H9 (cell line): ENCODE measurements at regions not wholly inside any gene's neighbourhood (a gene's known extent, or its start where the extent isn't known, plus 50 kb on each side); places are given as distances from the start of the nearest gene placed in this dataset.

ENCODE experiments used
- DNase-seq: peaks from one replicate; pipeline ENCODE4 v3.0.0-alpha.2; 2017
- H2AFZ ChIP-seq: one replicate; pipeline ENCODE4 v1.6.1; 2013; ENCODE audit warnings: mild to moderate bottlenecking, low read length, control low read depth, moderate library complexity
- H2AK5ac ChIP-seq: 2 replicates; pipeline ENCODE4 v1.6.1; 2013; ENCODE audit warnings: low read length, control low read depth, mixed read lengths; ENCODE audit not compliant: insufficient read length
- H2BK120ac ChIP-seq: one replicate; pipeline ENCODE4 v1.6.1; 2013; ENCODE audit warnings: low read depth, mild to moderate bottlenecking, low read length, control low read depth, inconsistent platforms; ENCODE audit not compliant: poor library complexity, severe bottlenecking
- H2BK12ac ChIP-seq: 2 replicates; pipeline ENCODE4 v1.6.1; 2013; ENCODE audit warnings: low read length, control low read depth, mixed read lengths, low read depth; ENCODE audit not compliant: insufficient read length
- H2BK15ac ChIP-seq: 2 replicates; pipeline ENCODE4 v1.6.1; 2013; ENCODE audit warnings: low read depth, low read length, control low read depth
- H2BK20ac ChIP-seq: one replicate; pipeline ENCODE4 v1.6.1; 2013; ENCODE audit warnings: low read depth, mild to moderate bottlenecking, low read length, control low read depth, inconsistent platforms; ENCODE audit not compliant: poor library complexity, severe bottlenecking
- H2BK5ac ChIP-seq: 2 replicates; pipeline ENCODE4 v1.6.1; 2013; ENCODE audit warnings: low read length, control low read depth, mixed read lengths; ENCODE audit not compliant: insufficient read length
- H3K14ac ChIP-seq: 2 replicates; pipeline ENCODE4 v1.6.1; 2013; ENCODE audit warnings: low read length, control low read depth; ENCODE audit not compliant: insufficient read depth
- H3K18ac ChIP-seq: 2 replicates; pipeline ENCODE4 v1.6.1; 2013; ENCODE audit warnings: low read depth, mild to moderate bottlenecking, mixed read lengths, low read length, control low read depth; ENCODE audit not compliant: insufficient read length
- H3K23ac ChIP-seq: 2 replicates; pipeline ENCODE4 v1.6.1; 2013; ENCODE audit warnings: low read length, control low read depth, mixed read lengths, low read depth; ENCODE audit not compliant: insufficient read length
- H3K23me2 ChIP-seq: 2 replicates; pipeline ENCODE4 v1.6.1; 2013; ENCODE audit warnings: low read depth, mild to moderate bottlenecking, mixed read lengths, low read length, control low read depth; ENCODE audit not compliant: insufficient read length, poor library complexity, severe bottlenecking
- H3K27ac ChIP-seq: 2 replicates; pipeline ENCODE4 v1.5.1; 2013; ENCODE audit warnings: low read length, control low read depth, mixed read lengths, low read depth; ENCODE audit not compliant: insufficient read length
- H3K27me3 ChIP-seq: 2 replicates; pipeline ENCODE4 v1.6.1; 2013; ENCODE audit warnings: low read length, control low read depth, inconsistent platforms; ENCODE audit not compliant: insufficient read depth
- H3K4ac ChIP-seq: 2 replicates; pipeline ENCODE4 v1.6.1; 2013; ENCODE audit warnings: low read depth, mild to moderate bottlenecking, control low read depth, inconsistent platforms, low read length, moderate library complexity
- H3K4me1 ChIP-seq: 2 replicates; pipeline ENCODE4 v1.6.1; 2013; ENCODE audit warnings: low read length, control low read depth, inconsistent platforms; ENCODE audit not compliant: insufficient read depth
- H3K4me2 ChIP-seq: 2 replicates; pipeline ENCODE4 v1.6.1; 2013; ENCODE audit warnings: low read length, control low read depth, mixed read lengths; ENCODE audit not compliant: insufficient read length, insufficient read depth
- H3K56ac ChIP-seq: 2 replicates; pipeline ENCODE4 v1.6.1; 2013; ENCODE audit warnings: low read depth, mild to moderate bottlenecking, mixed read lengths, low read length, control low read depth; ENCODE audit not compliant: insufficient read length
- H3K79me1 ChIP-seq: 2 replicates; pipeline ENCODE4 v1.6.1; 2013; ENCODE audit warnings: low read depth, mild to moderate bottlenecking, moderate library complexity, low read length, control low read depth, inconsistent platforms; ENCODE audit not compliant: insufficient read depth, poor library complexity, severe bottlenecking
- H3K79me2 ChIP-seq: 2 replicates; pipeline ENCODE4 v1.6.1; 2013; ENCODE audit warnings: low read length, control low read depth, inconsistent platforms; ENCODE audit not compliant: insufficient read depth
- H3K9ac ChIP-seq: 2 replicates; pipeline ENCODE4 v1.6.1; 2013; ENCODE audit warnings: low read length, control low read depth, mixed read lengths; ENCODE audit not compliant: insufficient read length; ENCODE audit errors: extremely low read depth
- H3K9me3 ChIP-seq: one replicate; pipeline ENCODE4 v1.6.1; 2013; ENCODE audit warnings: low read depth, low read length, inconsistent platforms; ENCODE audit not compliant: control insufficient read depth
- H3T11ph ChIP-seq: one replicate; pipeline ENCODE4 v1.6.1; 2013; ENCODE audit warnings: mild to moderate bottlenecking, low read length, control low read depth, inconsistent platforms
- H4K20me1 ChIP-seq: one replicate; pipeline ENCODE4 v1.6.1; 2013; ENCODE audit not compliant: control insufficient read depth, insufficient read length, insufficient read depth
- H4K5ac ChIP-seq: 2 replicates; pipeline ENCODE4 v1.6.1; 2013; ENCODE audit warnings: low read depth, mild to moderate bottlenecking, mixed read lengths, low read length, control low read depth; ENCODE audit not compliant: insufficient read length
- H4K8ac ChIP-seq: replicated peaks from 2 replicates; pipeline ENCODE4 v1.6.1; 2013; ENCODE audit warnings: low read length, control low read depth, mixed read lengths, low read depth; ENCODE audit not compliant: insufficient read length
- H4K91ac ChIP-seq: 2 replicates; pipeline ENCODE4 v1.6.1; 2013; ENCODE audit warnings: low read depth, mild to moderate bottlenecking, moderate library complexity, mixed read lengths, low read length, control low read depth; ENCODE audit not compliant: insufficient read length
- H3K27ac Mint-ChIP-seq, 3 experiments: 2 replicates in 2 of 3; 3 replicates in 1 of 3; pipeline ENCODE4 v1.8.0; 2020 to 2021; ENCODE audit warnings: mixed read lengths in 3 of 3, mild to moderate bottlenecking in 1 of 3, moderate library complexity in 1 of 3
- H3K27me3 Mint-ChIP-seq: 2 replicates; pipeline ENCODE4 v1.8.0; 2021; ENCODE audit warnings: low read depth, mild to moderate bottlenecking, moderate library complexity, mixed read lengths
- H3K36me3 Mint-ChIP-seq, 3 experiments: 2 replicates in 2 of 3; 3 replicates in 1 of 3; pipeline ENCODE4 v1.8.0; 2020 to 2021; ENCODE audit warnings: low read depth in 3 of 3, mixed read lengths in 3 of 3; ENCODE audit not compliant: insufficient read depth in 1 of 3
- H3K4me1 Mint-ChIP-seq, 2 experiments: 2 replicates each; pipeline ENCODE4 v1.8.0; 2020; ENCODE audit warnings: mixed read lengths in 2 of 2
- H3K4me3 Mint-ChIP-seq, 2 experiments: 2 replicates in 1 of 2; 3 replicates in 1 of 2; pipeline ENCODE4 v1.8.0; 2020 to 2021; ENCODE audit warnings: mild to moderate bottlenecking in 2 of 2, mixed read lengths in 2 of 2, moderate library complexity in 1 of 2
- H3K9me3 Mint-ChIP-seq, 2 experiments: 2 replicates in 1 of 2; 3 replicates in 1 of 2; pipeline ENCODE4 v1.8.0; 2020; ENCODE audit warnings: mild to moderate bottlenecking in 2 of 2, mixed read lengths in 2 of 2, moderate library complexity in 1 of 2
- WGBS: extraction: QIAGEN DNeasy Blood & Tissue Kit; methylation state at CpG from one replicate; pipeline ENCODE4 v1.1.7; 2013; ENCODE audit warnings: missing lambda C conversion rate, low lambda C conversion rate, mixed read lengths; ENCODE audit not compliant: insufficient read length; ENCODE audit errors: extremely low coverage; 5-methylcytosine and 5-hydroxymethylcytosine counted together
- TF ChIP-seq, protein P1 (sequence below): fragments of 200-600 bp; sonication (generic); conservative IDR thresholded peaks from 3 replicates; pipeline ENCODE4 v1.8.0; 2021; ENCODE audit warnings: antibody characterized with exemption, mild to moderate bottlenecking

DNA sequence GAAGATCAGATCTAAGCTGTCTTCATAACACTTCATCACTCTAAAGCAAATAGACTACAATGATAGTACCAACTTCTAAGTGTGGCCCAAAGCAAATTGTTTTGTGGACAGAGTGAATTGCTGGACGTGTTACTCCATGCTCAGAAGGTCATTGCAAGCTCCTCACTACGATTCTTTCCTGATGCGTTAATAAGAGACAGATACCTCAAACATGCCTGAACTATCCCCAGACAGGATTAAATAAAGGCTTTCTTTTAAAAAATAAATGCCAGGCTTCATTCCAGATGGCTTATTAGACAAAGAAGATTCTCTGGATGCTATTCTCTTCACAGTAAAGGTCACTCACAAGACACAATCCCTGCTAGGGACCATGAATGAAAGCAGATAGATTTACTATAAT is 621.2 kb downstream of the DCDC2C start:
- Mint-ChIP-seq H3K36me3 (no peaks in the 10 kb centered on the region), H3K27me3 (no peaks in the 10 kb centered on the region), H3K4me3 (no peak overlapping the region), H3K9me3 (peaks cover 0 to 9% of the 10 kb centered on the region in 2 experiments; a peak in 2 of 5 replicates), H3K4me1 (no peaks in the 10 kb centered on the region), H3K27ac (no peak overlapping the region)
- no peak overlapping the region for H3K4ac ChIP-seq
- no peak overlapping the region for H4K8ac ChIP-seq
- H4K5ac ChIP-seq = no peak overlapping the region
- H3K9ac ChIP-seq = no peak overlapping the region
- no peak overlapping the region for H2BK120ac ChIP-seq
- H3K79me1 ChIP-seq = no peaks in the 10 kb centered on the region
- DNase-seq = no peak
- no peak overlapping the region for H3K23ac ChIP-seq
- H2BK5ac ChIP-seq = no peak overlapping the region
- H3K23me2 ChIP-seq = no peaks in the 10 kb centered on the region
- no peak overlapping the region for H4K91ac ChIP-seq
- H3K56ac ChIP-seq = no peak overlapping the region
- no peak overlapping the region for H2AFZ ChIP-seq
- TF ChIP-seq, protein P1, sequence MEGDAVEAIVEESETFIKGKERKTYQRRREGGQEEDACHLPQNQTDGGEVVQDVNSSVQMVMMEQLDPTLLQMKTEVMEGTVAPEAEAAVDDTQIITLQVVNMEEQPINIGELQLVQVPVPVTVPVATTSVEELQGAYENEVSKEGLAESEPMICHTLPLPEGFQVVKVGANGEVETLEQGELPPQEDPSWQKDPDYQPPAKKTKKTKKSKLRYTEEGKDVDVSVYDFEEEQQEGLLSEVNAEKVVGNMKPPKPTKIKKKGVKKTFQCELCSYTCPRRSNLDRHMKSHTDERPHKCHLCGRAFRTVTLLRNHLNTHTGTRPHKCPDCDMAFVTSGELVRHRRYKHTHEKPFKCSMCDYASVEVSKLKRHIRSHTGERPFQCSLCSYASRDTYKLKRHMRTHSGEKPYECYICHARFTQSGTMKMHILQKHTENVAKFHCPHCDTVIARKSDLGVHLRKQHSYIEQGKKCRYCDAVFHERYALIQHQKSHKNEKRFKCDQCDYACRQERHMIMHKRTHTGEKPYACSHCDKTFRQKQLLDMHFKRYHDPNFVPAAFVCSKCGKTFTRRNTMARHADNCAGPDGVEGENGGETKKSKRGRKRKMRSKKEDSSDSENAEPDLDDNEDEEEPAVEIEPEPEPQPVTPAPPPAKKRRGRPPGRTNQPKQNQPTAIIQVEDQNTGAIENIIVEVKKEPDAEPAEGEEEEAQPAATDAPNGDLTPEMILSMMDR = no peak
- H3T11ph ChIP-seq = no peak overlapping the region
- no CpG with 5 or more reads among the region's 3 CpGs for WGBS
- no peak overlapping the region for H3K18ac ChIP-seq
- no peaks in the 10 kb centered on the region for H4K20me1 ChIP-seq
- H3K14ac ChIP-seq = no peak overlapping the region
- no peaks in the 10 kb centered on the region for H3K27me3 ChIP-seq
- H2BK20ac ChIP-seq = no peak overlapping the region
- no peak overlapping the region for H2BK15ac ChIP-seq
- H2AK5ac ChIP-seq = no peak overlapping the region
- no peaks in the 10 kb centered on the region for H3K9me3 ChIP-seq
- H3K4me2 ChIP-seq = no peak overlapping the region
- H3K27ac ChIP-seq = no peak overlapping the region
- no peak overlapping the region for H2BK12ac ChIP-seq
- no peaks in the 10 kb centered on the region for H3K4me1 ChIP-seq
- H3K79me2 ChIP-seq = no peaks in the 10 kb centered on the region
